ENCODE measurements at regions not wholly inside any gene's neighbourhood (a gene's known extent, or its start where the extent isn't known, plus 50 kb on each side); places are given as distances from the start of the nearest gene placed in this dataset.
"Not testable (repeated sequence)": the region's sequence is repeated elsewhere in the genome, so short reads cannot be mapped to it uniquely, and the experiment has no call there.

- Histone ChIP-seq H3K4me1 (ENCODE audit: control insufficient read depth, extremely low read depth, insufficient read depth, low read length) (no peaks in the 10 kb centered on the region), H3K79me2 (ENCODE audit: control insufficient read depth, insufficient read depth, low read length) (no peaks in the 10 kb centered on the region), H3K27me3 (ENCODE audit: control insufficient read depth, insufficient read depth, low read length) (no peaks in the 10 kb centered on the region), H3K27ac (ENCODE audit: insufficient read depth, low read length) (no peak overlapping the region), H3K4me3 (replicated peaks in 1 of 4; ENCODE audit: control extremely low read depth in 1 of 4, insufficient read depth in 1 of 4, low read depth in 3 of 4, low read length in 4 of 4) (no peak overlapping the region), H3K36me3 (ENCODE audit: control insufficient read depth, insufficient read depth, low read length) (no peaks in the 10 kb centered on the region), H3K4me2 (ENCODE audit: extremely low read depth, insufficient read depth, low read length) (no peak overlapping the region), H3K9ac (ENCODE audit: insufficient read depth, low read length) (no peak overlapping the region), H4K20me1 (ENCODE audit: control insufficient read depth, extremely low read depth, insufficient read depth, low read length) (no peaks in the 10 kb centered on the region), H3K9me3 (ENCODE audit: control insufficient read depth, insufficient read depth, low read depth, low read length) (no peaks in the 10 kb centered on the region), H2AFZ (ENCODE audit: low read length) (no peak overlapping the region)
- no peak for DNase-seq (ENCODE audit: low read depth in 2 of 2)
- no peak for TF ChIP-seq EZH2 (IDR thresholded peaks at IDR 0.05; ENCODE audit: low read length, missing control alignments)
These were observed 241.8 kb downstream of the ALG10 start for GRCh38 chr12:34264110-34264509.

DNA sequence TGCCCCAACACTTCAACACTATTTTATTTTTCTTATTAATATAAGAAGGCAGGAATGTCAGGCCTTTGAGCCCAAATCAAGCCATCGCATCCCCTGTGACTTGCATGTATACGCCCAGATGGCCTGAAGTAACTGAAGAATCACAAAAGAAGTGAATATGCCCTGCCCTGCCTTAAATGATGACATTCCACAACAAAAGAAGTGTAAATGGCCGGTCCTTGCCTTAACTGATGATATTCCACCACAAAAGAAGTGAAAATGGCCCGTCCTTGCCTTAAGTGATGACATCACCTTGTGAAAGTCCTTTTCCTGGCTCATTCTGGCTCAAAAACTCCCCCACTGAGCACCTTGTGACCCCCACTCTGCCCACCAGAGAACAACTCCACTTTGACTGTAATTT, 251.4 kb downstream of the ALG10 start:
- not testable (repeated sequence) for H4K20me1 ChIP-seq (ENCODE audit: control insufficient read depth, extremely low read depth, insufficient read depth, low read length); H3K27me3 ChIP-seq (ENCODE audit: control insufficient read depth, insufficient read depth, low read length); H3K27ac ChIP-seq (ENCODE audit: insufficient read depth, low read length); H3K4me1 ChIP-seq (ENCODE audit: control insufficient read depth, extremely low read depth, insufficient read depth, low read length); H3K9me3 ChIP-seq (ENCODE audit: control insufficient read depth, insufficient read depth, low read depth, low read length); H2AFZ ChIP-seq (ENCODE audit: low read length); H3K9ac ChIP-seq (ENCODE audit: insufficient read depth, low read length); H3K4me3 ChIP-seq (replicated peaks in 1 of 4; ENCODE audit: control extremely low read depth in 1 of 4, insufficient read depth in 1 of 4, low read depth in 3 of 4, low read length in 4 of 4); H3K4me2 ChIP-seq (ENCODE audit: extremely low read depth, insufficient read depth, low read length); H3K79me2 ChIP-seq (ENCODE audit: control insufficient read depth, insufficient read depth, low read length); H3K36me3 ChIP-seq (ENCODE audit: control insufficient read depth, insufficient read depth, low read length); DNase-seq (ENCODE audit: low read depth in 2 of 2)

DNA sequence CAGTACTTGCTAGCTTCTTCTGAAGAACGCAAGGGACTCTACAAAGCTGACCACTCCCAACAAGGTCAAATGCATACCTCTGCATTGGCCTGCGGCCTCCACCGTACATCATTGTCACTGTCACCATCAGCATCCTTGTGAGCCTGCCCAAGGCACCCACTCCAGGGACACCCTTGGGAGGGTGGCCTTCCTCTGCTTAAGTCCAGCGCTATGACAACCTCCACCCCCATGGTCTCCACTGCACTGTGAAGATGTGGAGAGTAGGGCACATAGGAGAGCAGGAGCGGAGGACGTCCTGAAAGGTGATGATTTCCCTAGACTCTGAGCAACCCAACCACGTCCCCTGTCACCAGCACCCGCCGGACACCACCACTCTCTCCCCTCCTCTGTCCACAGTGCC, 252.8 kb downstream of the ALG10 start:
- DNase-seq (ENCODE audit: low read depth in 2 of 2) = no peak

GRCh38 chr12:34286483-34286882, 264.2 kb downstream of the ALG10 start:
- no peak for DNase-seq (ENCODE audit: low read depth in 2 of 2)
- Histone ChIP-seq H3K27me3 (ENCODE audit: control insufficient read depth, insufficient read depth, low read length) (no peaks in the 10 kb centered on the region), H3K27ac (ENCODE audit: insufficient read depth, low read length) (no peak overlapping the region), H3K9ac (ENCODE audit: insufficient read depth, low read length) (no peak overlapping the region), H3K36me3 (ENCODE audit: control insufficient read depth, insufficient read depth, low read length) (no peaks in the 10 kb centered on the region), H4K20me1 (ENCODE audit: control insufficient read depth, extremely low read depth, insufficient read depth, low read length) (no peaks in the 10 kb centered on the region), H3K4me1 (ENCODE audit: control insufficient read depth, extremely low read depth, insufficient read depth, low read length) (no peaks in the 10 kb centered on the region), H3K79me2 (ENCODE audit: control insufficient read depth, insufficient read depth, low read length) (no peaks in the 10 kb centered on the region), H3K9me3 (ENCODE audit: control insufficient read depth, insufficient read depth, low read depth, low read length) (no peaks in the 10 kb centered on the region), H3K4me3 (replicated peaks in 1 of 4; ENCODE audit: control extremely low read depth in 1 of 4, insufficient read depth in 1 of 4, low read depth in 3 of 4, low read length in 4 of 4) (no peak overlapping the region), H2AFZ (ENCODE audit: low read length) (no peak overlapping the region), H3K4me2 (ENCODE audit: extremely low read depth, insufficient read depth, low read length) (no peak overlapping the region)
- no peak for TF ChIP-seq CTCF (conservative IDR thresholded peaks at IDR 0.05 in 1 of 2, IDR thresholded peaks at IDR 0.05 in 1 of 2; ENCODE audit: low read depth in 1 of 2, low read length in 2 of 2)
- no peak for TF ChIP-seq EZH2 (IDR thresholded peaks at IDR 0.05; ENCODE audit: low read length, missing control alignments)

More for the DNA sequence above, 252.8 kb downstream of the ALG10 start:
- no peak overlapping the region for H2AFZ ChIP-seq (ENCODE audit: low read length)
- H3K9ac ChIP-seq (ENCODE audit: insufficient read depth, low read length) = no peak overlapping the region
- TF ChIP-seq EZH2 (IDR thresholded peaks at IDR 0.05; ENCODE audit: low read length, missing control alignments) = no peak
- no peak for TF ChIP-seq CTCF (conservative IDR thresholded peaks at IDR 0.05 in 1 of 2, IDR thresholded peaks at IDR 0.05 in 1 of 2; ENCODE audit: low read depth in 1 of 2, low read length in 2 of 2)
- no peak overlapping the region for H3K4me2 ChIP-seq (ENCODE audit: extremely low read depth, insufficient read depth, low read length)
- H3K27ac ChIP-seq (ENCODE audit: insufficient read depth, low read length) = no peak overlapping the region
- no peaks in the 10 kb centered on the region for H3K36me3 ChIP-seq (ENCODE audit: control insufficient read depth, insufficient read depth, low read length)
- no peaks in the 10 kb centered on the region for H3K4me1 ChIP-seq (ENCODE audit: control insufficient read depth, extremely low read depth, insufficient read depth, low read length)
- no peaks in the 10 kb centered on the region for H3K27me3 ChIP-seq (ENCODE audit: control insufficient read depth, insufficient read depth, low read length)
- no peaks in the 10 kb centered on the region for H4K20me1 ChIP-seq (ENCODE audit: control insufficient read depth, extremely low read depth, insufficient read depth, low read length)
- no peak overlapping the region for H3K4me3 ChIP-seq (replicated peaks in 1 of 4; ENCODE audit: control extremely low read depth in 1 of 4, insufficient read depth in 1 of 4, low read depth in 3 of 4, low read length in 4 of 4)
- H3K79me2 ChIP-seq (ENCODE audit: control insufficient read depth, insufficient read depth, low read length) = no peaks in the 10 kb centered on the region
- no peaks in the 10 kb centered on the region for H3K9me3 ChIP-seq (ENCODE audit: control insufficient read depth, insufficient read depth, low read depth, low read length)

Data from fibroblast of lung (primary cell).